HEK293 (cell line): ENCODE measurements at regions not wholly inside any gene's neighbourhood (a gene's known extent, or its start where the extent isn't known, plus 50 kb on each side); places are given as distances from the start of the nearest gene placed in this dataset.

ENCODE experiments used
- CTCF ChIA-PET: fragments of 350-600 bp; formaldehyde crosslinking; extraction: SDS; loops from one replicate; lab custom pipeline; 2021; ENCODE audit warnings: antibody characterized with exemption; lab: Yijun Ruan, JAX
- POLR2A ChIA-PET: fragments of 300-600 bp; formaldehyde crosslinking; extraction: SDS; loops from one replicate; lab custom pipeline; 2020; ENCODE audit warnings: antibody characterized with exemption, inconsistent platforms; lab: Yijun Ruan, JAX
- H3K27ac ChIP-seq: fragments of 200-500 bp; sonication (Bioruptor generic); 2 replicates; pipeline ENCODE4 v1.5.1; 2014; ENCODE audit warnings: low read depth, low read length, control low read depth, inconsistent platforms; ENCODE audit errors: extremely low read depth
- H3K36me3 ChIP-seq, 2 experiments: fragments of 200-500 bp in 1 of 2; sonication (Bioruptor generic) in 1 of 2; 1 replicate in 1 of 2; 2 replicates in 1 of 2; pipeline ENCODE4 v1.5.1; 2014 to 2017; ENCODE audit warnings: inconsistent platforms in 2 of 2, low read length in 2 of 2; ENCODE audit not compliant: control insufficient read depth in 2 of 2, insufficient read depth in 1 of 2
- H3K4me1 ChIP-seq: fragments of 200-500 bp; sonication (Bioruptor generic); 2 replicates; pipeline ENCODE4 v1.5.1; 2014; ENCODE audit warnings: mild to moderate bottlenecking, low read length, inconsistent platforms; ENCODE audit not compliant: control insufficient read depth, insufficient read depth
- H3K4me3 ChIP-seq: 2 replicates; pipeline ENCODE4 v1.5.1; 2011; ENCODE audit warnings: low read depth, mild to moderate bottlenecking, control low read depth, low read length, moderate library complexity
- H3K9me3 ChIP-seq: fragments of 200-500 bp; sonication (Bioruptor generic); 2 replicates; pipeline ENCODE4 v1.5.1; 2014; ENCODE audit warnings: low read depth, low read length, inconsistent platforms; ENCODE audit not compliant: control insufficient read depth, insufficient read depth
- KLF8 ChIP-seq: fragments of 450-650 bp; formaldehyde crosslinking; IDR thresholded peaks from 2 replicates; pipeline ENCODE4 v1.5.1; 2016; ENCODE audit warnings: missing biosample characterization, missing genetic modification characterization
- OSR2 ChIP-seq: fragments of 450-650 bp; formaldehyde crosslinking; IDR thresholded peaks from 2 replicates; pipeline ENCODE4 v1.5.1; 2016; ENCODE audit warnings: missing biosample characterization, missing genetic modification characterization
- TRIM28 ChIP-seq: IDR thresholded peaks from 2 replicates; pipeline ENCODE4 v1.6.1; 2011; ENCODE audit warnings: low read length, control low read depth, borderline replicate concordance
- ZBTB48 ChIP-seq: fragments of 450-650 bp; formaldehyde crosslinking; IDR thresholded peaks from 2 replicates; pipeline ENCODE4 v1.5.1; 2016; ENCODE audit warnings: missing biosample characterization, missing genetic modification characterization
- ZFP3 ChIP-seq: fragments of 450-650 bp; formaldehyde crosslinking; IDR thresholded peaks from 2 replicates; pipeline ENCODE4 v1.5.1; 2016; ENCODE audit warnings: low read depth, missing biosample characterization, missing genetic modification characterization
- ZNF174 ChIP-seq: fragments of 450-650 bp; formaldehyde crosslinking; IDR thresholded peaks from 2 replicates; pipeline ENCODE4 v1.5.0; 2017; ENCODE audit warnings: missing biosample characterization, mild to moderate bottlenecking, missing genetic modification characterization
- ZNF433 ChIP-seq: fragments of 450-650 bp; formaldehyde crosslinking; IDR thresholded peaks from 2 replicates; pipeline ENCODE4 v1.5.1; 2016; ENCODE audit warnings: missing biosample characterization, missing genetic modification characterization, low read depth
- ZNF560 ChIP-seq: fragments of 450-650 bp; formaldehyde crosslinking; IDR thresholded peaks from 2 replicates; pipeline ENCODE4 v1.5.1; 2017; ENCODE audit warnings: missing biosample characterization, missing genetic modification characterization, borderline replicate concordance
- ZNF610 ChIP-seq: fragments of 450-650 bp; formaldehyde crosslinking; IDR thresholded peaks from 2 replicates; pipeline ENCODE4 v1.5.1; 2016; ENCODE audit warnings: missing biosample characterization, missing genetic modification characterization, borderline replicate concordance
- ZNF623 ChIP-seq: fragments of 450-650 bp; formaldehyde crosslinking; IDR thresholded peaks from 2 replicates; pipeline ENCODE4 v1.5.1; 2016; ENCODE audit warnings: missing biosample characterization, missing genetic modification characterization
- ZNF658 ChIP-seq: fragments of 450-650 bp; formaldehyde crosslinking; IDR thresholded peaks from 2 replicates; pipeline ENCODE4; 2016; ENCODE audit warnings: missing biosample characterization, missing genetic modification characterization
- ZXDB ChIP-seq: fragments of 450-650 bp; formaldehyde crosslinking; IDR thresholded peaks from 2 replicates; pipeline ENCODE4 v1.5.1; 2016; ENCODE audit warnings: missing biosample characterization, missing genetic modification characterization
- TF ChIP-seq, protein P1 (sequence below): fragments of 450-650 bp; formaldehyde crosslinking; IDR thresholded peaks from 2 replicates; pipeline ENCODE4 v1.5.1; 2016; ENCODE audit warnings: missing biosample characterization, missing genetic modification characterization, borderline replicate concordance
- TF ChIP-seq, protein P2 (sequence below): fragments of 450-650 bp; formaldehyde crosslinking; conservative IDR thresholded peaks from 2 replicates; pipeline ENCODE4 v1.5.1; 2016; ENCODE audit warnings: low read depth, missing biosample characterization, missing genetic modification characterization
- TF ChIP-seq, protein P3 (sequence below): fragments of 450-650 bp; formaldehyde crosslinking; IDR thresholded peaks from 2 replicates; pipeline ENCODE4 v1.5.1; 2016; ENCODE audit warnings: missing biosample characterization, missing genetic modification characterization
- TF ChIP-seq, protein P4 (sequence below): fragments of 450-650 bp; formaldehyde crosslinking; IDR thresholded peaks from 2 replicates; pipeline ENCODE4 v1.5.1; 2016; ENCODE audit warnings: missing biosample characterization, missing genetic modification characterization

DNA sequence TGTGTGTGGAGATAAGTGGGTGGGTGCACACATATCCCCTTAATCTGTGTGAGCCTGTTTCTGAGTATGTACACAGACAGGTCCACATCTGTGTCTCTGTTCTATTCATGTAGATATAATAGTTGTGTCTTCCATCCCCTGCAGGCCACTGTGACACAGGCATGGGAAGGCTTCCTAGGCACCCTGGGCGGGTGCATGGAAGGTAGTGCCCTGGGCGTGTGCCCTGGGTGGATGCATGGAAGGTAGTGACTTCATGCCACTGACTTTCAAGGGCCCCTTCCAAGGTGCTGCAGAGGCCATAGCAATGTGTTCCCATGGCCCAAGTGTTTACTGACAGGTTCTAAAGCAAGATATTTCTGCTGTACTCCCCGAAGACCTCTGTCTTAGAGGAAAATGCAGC, 462.5 kb upstream of the HS6ST1 start (continued):
- TF ChIP-seq, protein P1, sequence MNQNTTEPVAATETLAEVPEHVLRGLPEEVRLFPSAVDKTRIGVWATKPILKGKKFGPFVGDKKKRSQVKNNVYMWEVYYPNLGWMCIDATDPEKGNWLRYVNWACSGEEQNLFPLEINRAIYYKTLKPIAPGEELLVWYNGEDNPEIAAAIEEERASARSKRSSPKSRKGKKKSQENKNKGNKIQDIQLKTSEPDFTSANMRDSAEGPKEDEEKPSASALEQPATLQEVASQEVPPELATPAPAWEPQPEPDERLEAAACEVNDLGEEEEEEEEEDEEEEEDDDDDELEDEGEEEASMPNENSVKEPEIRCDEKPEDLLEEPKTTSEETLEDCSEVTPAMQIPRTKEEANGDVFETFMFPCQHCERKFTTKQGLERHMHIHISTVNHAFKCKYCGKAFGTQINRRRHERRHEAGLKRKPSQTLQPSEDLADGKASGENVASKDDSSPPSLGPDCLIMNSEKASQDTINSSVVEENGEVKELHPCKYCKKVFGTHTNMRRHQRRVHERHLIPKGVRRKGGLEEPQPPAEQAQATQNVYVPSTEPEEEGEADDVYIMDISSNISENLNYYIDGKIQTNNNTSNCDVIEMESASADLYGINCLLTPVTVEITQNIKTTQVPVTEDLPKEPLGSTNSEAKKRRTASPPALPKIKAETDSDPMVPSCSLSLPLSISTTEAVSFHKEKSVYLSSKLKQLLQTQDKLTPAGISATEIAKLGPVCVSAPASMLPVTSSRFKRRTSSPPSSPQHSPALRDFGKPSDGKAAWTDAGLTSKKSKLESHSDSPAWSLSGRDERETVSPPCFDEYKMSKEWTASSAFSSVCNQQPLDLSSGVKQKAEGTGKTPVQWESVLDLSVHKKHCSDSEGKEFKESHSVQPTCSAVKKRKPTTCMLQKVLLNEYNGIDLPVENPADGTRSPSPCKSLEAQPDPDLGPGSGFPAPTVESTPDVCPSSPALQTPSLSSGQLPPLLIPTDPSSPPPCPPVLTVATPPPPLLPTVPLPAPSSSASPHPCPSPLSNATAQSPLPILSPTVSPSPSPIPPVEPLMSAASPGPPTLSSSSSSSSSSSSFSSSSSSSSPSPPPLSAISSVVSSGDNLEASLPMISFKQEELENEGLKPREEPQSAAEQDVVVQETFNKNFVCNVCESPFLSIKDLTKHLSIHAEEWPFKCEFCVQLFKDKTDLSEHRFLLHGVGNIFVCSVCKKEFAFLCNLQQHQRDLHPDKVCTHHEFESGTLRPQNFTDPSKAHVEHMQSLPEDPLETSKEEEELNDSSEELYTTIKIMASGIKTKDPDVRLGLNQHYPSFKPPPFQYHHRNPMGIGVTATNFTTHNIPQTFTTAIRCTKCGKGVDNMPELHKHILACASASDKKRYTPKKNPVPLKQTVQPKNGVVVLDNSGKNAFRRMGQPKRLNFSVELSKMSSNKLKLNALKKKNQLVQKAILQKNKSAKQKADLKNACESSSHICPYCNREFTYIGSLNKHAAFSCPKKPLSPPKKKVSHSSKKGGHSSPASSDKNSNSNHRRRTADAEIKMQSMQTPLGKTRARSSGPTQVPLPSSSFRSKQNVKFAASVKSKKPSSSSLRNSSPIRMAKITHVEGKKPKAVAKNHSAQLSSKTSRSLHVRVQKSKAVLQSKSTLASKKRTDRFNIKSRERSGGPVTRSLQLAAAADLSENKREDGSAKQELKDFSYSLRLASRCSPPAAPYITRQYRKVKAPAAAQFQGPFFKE: no peak
- no peak for TF ChIP-seq ZXDB

DNA sequence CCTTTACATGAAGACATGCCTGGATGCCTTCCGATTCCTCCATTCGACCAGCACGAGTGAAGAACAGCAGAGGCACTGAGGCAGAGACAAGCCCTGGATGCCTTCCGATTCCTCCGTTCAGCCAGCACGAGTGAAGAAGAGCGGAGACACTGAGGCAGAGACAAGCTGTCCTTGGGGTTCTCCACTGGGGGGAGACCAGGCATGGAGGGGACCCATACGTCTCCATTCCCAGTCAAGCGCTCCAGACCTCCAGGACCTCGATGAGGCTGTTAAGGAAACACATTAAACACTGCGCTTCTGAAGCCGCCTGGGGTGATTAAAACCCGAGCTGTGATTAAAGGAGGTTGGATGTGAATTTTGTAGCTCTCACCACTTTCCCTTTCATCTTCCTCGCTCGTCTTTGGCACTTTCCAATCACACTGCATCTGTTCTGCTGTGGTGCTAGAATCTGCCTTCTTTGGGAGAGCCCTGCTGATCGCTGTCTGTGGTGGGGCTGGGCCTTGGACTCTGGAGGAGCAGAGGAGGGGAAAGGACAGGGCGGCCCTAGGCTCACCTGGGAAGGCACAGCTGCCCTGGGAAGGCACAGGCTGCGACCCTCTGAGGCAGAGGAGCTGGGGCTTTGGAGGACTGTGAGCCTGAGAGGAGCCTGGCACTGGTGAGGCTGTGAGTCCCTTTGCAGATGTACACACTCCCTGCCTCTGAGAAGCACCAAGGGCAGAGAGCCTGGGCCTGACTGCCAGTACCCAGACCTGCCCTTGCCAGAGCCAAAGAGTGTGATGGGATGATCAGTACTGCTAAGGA, 463.1 kb upstream of the HS6ST1 start:
- Histone ChIP-seq H3K9me3 (no peaks in the 10 kb centered on the region), H3K36me3 (no peaks in the 10 kb centered on the region), H3K4me1 (no peaks in the 10 kb centered on the region), H3K4me3 (no peak overlapping the region), H3K27ac (no peak overlapping the region)
- no peak for TF ChIP-seq ZNF658 (tag by site-specific recombination)
- no peak for TF ChIP-seq ZNF433
- TF ChIP-seq ZNF174 (tag by site-specific recombination): no peak
- TF ChIP-seq TRIM28: no peak
- no peak for TF ChIP-seq ZNF610
- TF ChIP-seq ZFP3 (tag by site-specific recombination): no peak
- TF ChIP-seq, protein P2, sequence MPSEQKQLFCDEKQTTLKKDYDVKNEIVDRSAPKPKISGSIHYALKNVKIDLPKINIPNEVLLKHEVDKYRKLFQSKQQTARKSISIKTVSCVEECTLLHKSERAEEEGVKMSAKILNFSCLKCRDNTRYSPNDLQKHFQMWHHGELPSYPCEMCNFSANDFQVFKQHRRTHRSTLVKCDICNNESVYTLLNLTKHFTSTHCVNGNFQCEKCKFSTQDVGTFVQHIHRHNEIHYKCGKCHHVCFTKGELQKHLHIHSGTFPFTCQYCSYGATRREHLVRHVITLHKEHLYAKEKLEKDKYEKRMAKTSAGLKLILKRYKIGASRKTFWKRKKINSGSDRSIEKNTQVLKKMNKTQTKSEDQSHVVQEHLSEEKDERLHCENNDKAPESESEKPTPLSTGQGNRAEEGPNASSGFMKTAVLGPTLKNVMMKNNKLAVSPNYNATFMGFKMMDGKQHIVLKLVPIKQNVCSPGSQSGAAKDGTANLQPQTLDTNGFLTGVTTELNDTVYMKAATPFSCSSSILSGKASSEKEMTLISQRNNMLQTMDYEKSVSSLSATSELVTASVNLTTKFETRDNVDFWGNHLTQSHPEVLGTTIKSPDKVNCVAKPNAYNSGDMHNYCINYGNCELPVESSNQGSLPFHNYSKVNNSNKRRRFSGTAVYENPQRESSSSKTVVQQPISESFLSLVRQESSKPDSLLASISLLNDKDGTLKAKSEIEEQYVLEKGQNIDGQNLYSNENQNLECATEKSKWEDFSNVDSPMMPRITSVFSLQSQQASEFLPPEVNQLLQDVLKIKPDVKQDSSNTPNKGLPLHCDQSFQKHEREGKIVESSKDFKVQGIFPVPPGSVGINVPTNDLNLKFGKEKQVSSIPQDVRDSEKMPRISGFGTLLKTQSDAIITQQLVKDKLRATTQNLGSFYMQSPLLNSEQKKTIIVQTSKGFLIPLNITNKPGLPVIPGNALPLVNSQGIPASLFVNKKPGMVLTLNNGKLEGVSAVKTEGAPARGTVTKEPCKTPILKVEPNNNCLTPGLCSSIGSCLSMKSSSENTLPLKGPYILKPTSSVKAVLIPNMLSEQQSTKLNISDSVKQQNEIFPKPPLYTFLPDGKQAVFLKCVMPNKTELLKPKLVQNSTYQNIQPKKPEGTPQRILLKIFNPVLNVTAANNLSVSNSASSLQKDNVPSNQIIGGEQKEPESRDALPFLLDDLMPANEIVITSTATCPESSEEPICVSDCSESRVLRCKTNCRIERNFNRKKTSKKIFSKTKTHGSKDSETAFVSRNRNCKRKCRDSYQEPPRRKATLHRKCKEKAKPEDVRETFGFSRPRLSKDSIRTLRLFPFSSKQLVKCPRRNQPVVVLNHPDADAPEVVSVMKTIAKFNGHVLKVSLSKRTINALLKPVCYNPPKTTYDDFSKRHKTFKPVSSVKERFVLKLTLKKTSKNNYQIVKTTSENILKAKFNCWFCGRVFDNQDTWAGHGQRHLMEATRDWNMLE (tag by site-specific recombination): no peak
- TF ChIP-seq ZNF560: no peak
- TF ChIP-seq, protein P3, sequence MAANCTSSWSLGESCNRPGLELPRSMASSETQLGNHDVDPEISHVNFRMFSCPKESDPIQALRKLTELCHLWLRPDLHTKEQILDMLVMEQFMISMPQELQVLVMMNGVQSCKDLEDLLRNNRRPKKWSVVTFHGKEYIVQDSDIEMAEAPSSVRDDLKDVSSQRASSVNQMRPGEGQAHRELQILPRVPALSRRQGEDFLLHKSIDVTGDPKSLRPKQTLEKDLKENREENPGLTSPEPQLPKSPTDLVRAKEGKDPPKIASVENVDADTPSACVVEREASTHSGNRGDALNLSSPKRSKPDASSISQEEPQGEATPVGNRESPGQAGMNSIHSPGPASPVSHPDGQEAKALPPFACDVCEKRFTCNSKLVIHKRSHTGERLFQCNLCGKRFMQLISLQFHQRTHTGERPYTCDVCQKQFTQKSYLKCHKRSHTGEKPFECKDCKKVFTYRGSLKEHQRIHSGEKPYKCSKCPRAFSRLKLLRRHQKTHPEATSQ: no peak
- TF ChIP-seq, protein P4, sequence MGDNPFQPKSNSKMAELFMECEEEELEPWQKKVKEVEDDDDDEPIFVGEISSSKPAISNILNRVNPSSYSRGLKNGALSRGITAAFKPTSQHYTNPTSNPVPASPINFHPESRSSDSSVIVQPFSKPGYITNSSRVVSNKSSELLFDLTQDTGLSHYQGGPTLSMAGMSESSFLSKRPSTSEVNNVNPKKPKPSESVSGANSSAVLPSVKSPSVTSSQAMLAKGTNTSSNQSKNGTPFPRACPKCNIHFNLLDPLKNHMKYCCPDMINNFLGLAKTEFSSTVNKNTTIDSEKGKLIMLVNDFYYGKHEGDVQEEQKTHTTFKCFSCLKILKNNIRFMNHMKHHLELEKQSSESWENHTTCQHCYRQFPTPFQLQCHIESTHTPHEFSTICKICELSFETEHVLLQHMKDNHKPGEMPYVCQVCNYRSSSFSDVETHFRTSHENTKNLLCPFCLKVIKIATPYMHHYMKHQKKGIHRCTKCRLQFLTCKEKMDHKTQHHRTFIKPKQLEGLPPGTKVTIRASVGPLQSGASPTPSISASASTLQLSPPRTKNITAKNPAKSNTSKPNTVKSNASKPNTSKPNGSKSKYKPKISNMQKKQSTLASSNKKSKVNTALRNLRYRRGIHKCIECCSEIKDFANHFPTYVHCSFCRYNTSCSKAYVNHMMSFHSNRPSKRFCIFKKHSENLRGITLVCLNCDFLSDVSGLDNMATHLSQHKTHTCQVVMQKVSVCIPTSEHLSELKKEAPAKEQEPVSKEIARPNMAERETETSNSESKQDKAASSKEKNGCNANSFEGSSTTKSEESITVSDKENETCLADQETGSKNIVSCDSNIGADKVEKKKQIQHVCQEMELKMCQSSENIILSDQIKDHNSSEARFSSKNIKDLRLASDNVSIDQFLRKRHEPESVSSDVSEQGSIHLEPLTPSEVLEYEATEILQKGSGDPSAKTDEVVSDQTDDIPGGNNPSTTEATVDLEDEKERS (tag by site-specific recombination): no peak
- TF ChIP-seq KLF8 (tag by site-specific recombination): no peak
- no peak for TF ChIP-seq ZBTB48 (tag by site-specific recombination)
- TF ChIP-seq ZNF623 (tag by site-specific recombination): no peak
- no peak for TF ChIP-seq OSR2
- POLR2A ChIA-PET: no interaction called here
- CTCF ChIA-PET: no interaction called here
